GM12892 (cell line): ENCODE measurements at regions not wholly inside any gene's neighbourhood (a gene's known extent, or its start where the extent isn't known, plus 50 kb on each side); places are given as distances from the start of the nearest gene placed in this dataset.

Source experiments
- POLR2A ChIP-seq: IDR thresholded peaks from 2 replicates; pipeline ENCODE4 v1.6.1; 2011; ENCODE audit warnings: low read depth, low read length, control low read depth
- TAF1 ChIP-seq: IDR thresholded peaks from 2 replicates; pipeline ENCODE4 v1.6.1; 2011; ENCODE audit warnings: low read depth, mild to moderate bottlenecking, control low read depth, low read length, borderline replicate concordance

- no peak for TF ChIP-seq TAF1
- no peak for TF ChIP-seq POLR2A
These were observed 461.3 kb upstream of the SOX11 start for GRCh38 chr2:5230855-5231254.
